Rectal smooth muscle tissue (tissue), 1 donor: ENCODE measurements at regions not wholly inside any gene's neighbourhood (a gene's known extent, or its start where the extent isn't known, plus 50 kb on each side); places are given as distances from the start of the nearest gene placed in this dataset.

Experiments used
- H3K27ac ChIP-seq: one replicate; pipeline ENCODE4 v1.7.0; 2013; ENCODE audit warnings: low read depth, low read length, inconsistent platforms
- H3K27me3 ChIP-seq: one replicate; pipeline ENCODE4 v1.7.0; 2013; ENCODE audit warnings: low read length; ENCODE audit not compliant: control insufficient read depth, insufficient read depth
- H3K36me3 ChIP-seq: one replicate; pipeline ENCODE4 v1.7.0; 2013; ENCODE audit warnings: low read length; ENCODE audit not compliant: control insufficient read depth, insufficient read depth
- H3K4me1 ChIP-seq: one replicate; pipeline ENCODE4 v1.7.0; 2013; ENCODE audit warnings: low read length; ENCODE audit not compliant: control insufficient read depth, insufficient read depth
- H3K4me3 ChIP-seq: one replicate; pipeline ENCODE4 v1.7.0; 2013; ENCODE audit warnings: low read length
- H3K9ac ChIP-seq: one replicate; pipeline ENCODE4 v1.7.0; 2013; ENCODE audit warnings: low read length

DNA sequence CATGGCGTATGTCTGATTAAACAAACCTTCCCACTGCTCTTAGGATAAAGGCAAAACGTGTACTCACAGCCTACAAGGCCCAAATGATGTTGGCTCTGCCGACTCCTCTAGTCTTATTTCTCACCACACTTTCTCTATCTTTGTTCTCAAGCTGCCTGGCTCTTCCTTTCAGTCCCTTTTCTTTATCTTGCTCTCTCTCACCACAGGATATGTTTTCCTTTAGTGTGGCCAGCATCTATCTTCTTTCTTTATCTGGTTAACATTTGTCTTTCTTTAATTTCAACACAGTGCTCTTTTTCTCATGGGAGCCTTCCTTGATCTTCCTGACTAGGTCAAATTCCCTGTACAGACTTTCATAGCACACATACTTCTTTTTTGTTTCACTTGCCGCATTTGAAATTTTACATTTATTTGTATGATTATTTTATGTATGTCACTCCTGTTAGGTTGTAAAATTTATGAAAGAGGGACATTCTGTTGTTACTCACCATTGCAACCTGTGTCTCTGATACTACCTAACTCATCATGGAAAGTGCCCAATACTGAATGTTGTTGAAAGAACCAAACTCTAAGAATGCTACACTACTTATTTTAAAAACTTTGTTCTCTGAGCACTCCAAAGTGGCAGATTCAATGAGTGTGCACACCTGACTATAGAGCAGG lies 328.9 kb upstream of the CBLB start:
- Histone ChIP-seq H3K9ac (no peak overlapping the region), H3K27ac (no peak overlapping the region), H3K4me1 (no peaks in the 10 kb centered on the region), H3K36me3 (no peaks in the 10 kb centered on the region), H3K4me3 (no peak overlapping the region), H3K27me3 (no peaks in the 10 kb centered on the region)

DNA sequence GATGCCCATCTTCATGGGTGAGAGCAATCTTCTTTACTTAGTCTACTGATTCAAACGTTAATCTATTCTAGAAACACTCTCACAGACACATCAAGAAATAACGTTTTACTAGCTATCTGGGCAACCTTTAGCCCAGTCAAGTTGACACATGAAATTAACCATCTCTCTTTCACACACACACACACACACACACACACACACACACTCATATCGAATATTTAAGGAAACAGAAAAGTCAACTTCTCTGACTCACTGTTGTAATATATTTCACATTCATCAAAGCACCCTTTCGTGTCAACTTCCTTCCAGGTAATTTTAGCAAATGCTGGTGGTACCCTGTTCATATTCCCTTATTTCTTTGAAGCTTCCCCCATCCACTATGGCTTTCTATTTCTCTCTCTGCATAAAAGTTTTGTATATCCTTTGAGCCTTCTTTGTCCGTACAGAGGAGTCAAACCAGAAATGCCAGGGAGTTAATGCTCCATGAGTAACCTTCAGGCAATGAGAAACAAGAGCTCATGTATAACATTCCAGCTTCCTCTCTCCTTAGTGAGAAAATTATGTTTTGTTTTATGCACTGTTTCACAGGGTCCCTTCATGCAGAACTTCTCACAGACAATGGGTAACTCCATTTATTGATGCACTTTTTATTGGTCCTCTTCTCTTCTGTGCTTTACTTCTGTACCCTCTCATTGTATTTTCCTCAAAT lies 335.5 kb upstream of the CBLB start:
- no peaks in the 10 kb centered on the region for H3K4me1 ChIP-seq
- H3K9ac ChIP-seq, result no peak overlapping the region
- H3K27ac ChIP-seq, result no peak overlapping the region
- H3K27me3 ChIP-seq, result no peaks in the 10 kb centered on the region
- no peak overlapping the region for H3K4me3 ChIP-seq
- no peaks in the 10 kb centered on the region for H3K36me3 ChIP-seq

DNA sequence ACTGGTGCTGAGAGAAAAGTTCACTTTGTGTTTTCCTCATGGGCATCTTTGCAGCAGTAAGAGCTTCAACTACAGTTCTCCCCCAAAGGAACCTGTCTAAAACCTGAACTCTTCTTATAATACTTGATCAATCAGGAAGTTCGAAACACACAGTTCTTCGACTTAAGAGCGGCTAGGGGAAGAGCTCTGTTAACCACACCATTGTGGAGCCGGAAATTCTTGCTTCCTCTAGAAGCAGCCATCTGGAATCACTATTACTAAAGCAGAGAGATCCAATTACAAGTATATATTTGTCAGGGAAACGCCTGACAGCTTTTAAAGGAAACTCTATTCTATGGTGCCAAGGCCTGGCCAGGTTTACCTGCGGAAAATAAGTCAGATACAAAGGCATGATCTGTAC lies 337.3 kb upstream of the CBLB start:
- Histone ChIP-seq H3K27ac (no peak overlapping the region), H3K9ac (no peak overlapping the region), H3K4me3 (no peak overlapping the region)

DNA sequence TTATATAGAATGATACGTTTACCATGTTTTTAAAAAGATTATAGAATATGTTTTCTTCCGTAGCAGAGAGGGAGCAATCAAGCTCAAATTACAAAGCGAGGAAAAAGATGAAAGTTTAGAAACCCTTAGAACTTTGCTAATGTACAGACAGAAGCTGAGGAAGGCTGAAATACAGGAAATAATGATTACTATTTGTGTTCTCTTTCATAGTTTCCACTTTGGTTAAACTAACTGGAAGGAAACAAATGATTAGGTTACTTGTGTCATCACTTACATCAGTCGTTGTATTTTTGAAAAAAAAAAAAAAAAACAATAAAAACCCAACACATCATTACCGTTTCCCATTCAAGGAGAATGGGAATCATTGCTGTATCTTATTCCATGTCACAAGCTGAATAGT lies 337.8 kb upstream of the CBLB start:
- no peak overlapping the region for H3K27ac ChIP-seq
- H3K4me3 ChIP-seq, result no peak overlapping the region
- no peaks in the 10 kb centered on the region for H3K36me3 ChIP-seq
- no peaks in the 10 kb centered on the region for H3K27me3 ChIP-seq
- H3K4me1 ChIP-seq, result no peaks in the 10 kb centered on the region
- no peak overlapping the region for H3K9ac ChIP-seq

More for the DNA sequence above, 337.3 kb upstream of the CBLB start:
- Histone ChIP-seq H3K36me3 (no peaks in the 10 kb centered on the region), H3K27me3 (no peaks in the 10 kb centered on the region), H3K4me1 (no peaks in the 10 kb centered on the region)

DNA sequence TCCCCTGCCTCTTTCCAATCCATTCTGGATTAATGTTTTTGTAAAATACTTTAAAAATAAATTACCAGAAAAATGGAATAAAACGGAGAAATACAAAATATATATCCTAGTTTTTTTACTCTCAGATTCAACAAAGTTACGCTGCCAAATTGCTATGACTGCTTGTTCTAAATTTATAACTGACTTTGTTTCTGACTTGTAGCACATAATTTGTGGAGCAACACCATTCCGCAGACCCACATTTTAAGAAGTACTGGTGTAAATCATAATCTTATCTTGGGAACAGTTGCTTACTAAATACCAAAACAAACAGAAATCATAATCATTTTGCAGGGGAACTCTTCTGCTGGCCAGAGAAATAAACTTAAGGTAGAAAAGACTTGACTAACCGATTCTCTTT lies 339.4 kb upstream of the CBLB start:
- H3K27ac ChIP-seq, result no peak overlapping the region
- no peak overlapping the region for H3K9ac ChIP-seq
- no peaks in the 10 kb centered on the region for H3K4me1 ChIP-seq
- H3K36me3 ChIP-seq, result no peaks in the 10 kb centered on the region
- no peak overlapping the region for H3K4me3 ChIP-seq
- no peaks in the 10 kb centered on the region for H3K27me3 ChIP-seq

DNA sequence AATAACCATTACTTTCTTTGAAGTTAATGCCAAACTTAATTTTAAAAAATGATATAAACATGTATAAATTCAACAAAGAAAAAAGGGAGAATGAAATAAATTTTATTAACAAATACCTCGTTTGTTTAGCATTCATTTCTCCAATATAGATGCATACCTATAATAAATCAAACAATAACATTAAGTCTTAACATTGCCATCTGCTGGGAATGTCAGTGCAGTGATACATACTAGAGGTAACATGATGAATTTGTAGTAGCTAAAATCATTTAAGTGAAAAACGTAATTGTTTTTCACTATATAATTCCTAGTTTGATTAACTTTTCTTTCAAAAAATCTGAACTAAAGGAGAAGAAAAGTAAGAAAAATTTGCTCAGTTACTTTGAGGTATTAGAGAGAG lies 340.2 kb upstream of the CBLB start:
- H3K27me3 ChIP-seq, result no peaks in the 10 kb centered on the region
- no peaks in the 10 kb centered on the region for H3K36me3 ChIP-seq
- no peak overlapping the region for H3K4me3 ChIP-seq
- no peak overlapping the region for H3K27ac ChIP-seq
- no peaks in the 10 kb centered on the region for H3K4me1 ChIP-seq
- H3K9ac ChIP-seq, result no peak overlapping the region

DNA sequence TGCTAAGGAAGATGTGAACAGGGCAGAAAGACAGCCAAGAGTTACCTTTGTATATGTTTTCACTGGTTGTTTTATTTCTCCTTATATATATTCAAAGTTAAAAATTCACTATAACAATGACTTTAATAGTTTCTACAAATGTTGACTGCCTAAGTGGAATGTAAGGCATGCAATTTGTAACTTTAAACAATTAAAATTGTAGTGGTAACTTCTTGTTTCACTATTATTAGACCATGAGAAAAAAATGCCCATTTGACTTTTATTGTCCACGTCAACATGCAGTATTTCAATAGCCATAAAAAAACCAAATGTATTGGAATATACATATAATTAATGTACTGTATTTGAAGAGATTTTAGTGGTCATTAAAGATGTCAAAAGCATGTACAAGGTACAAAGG lies 340.7 kb upstream of the CBLB start:
- no peak overlapping the region for H3K27ac ChIP-seq
- no peaks in the 10 kb centered on the region for H3K27me3 ChIP-seq
- no peak overlapping the region for H3K9ac ChIP-seq
- no peaks in the 10 kb centered on the region for H3K4me1 ChIP-seq
- no peaks in the 10 kb centered on the region for H3K36me3 ChIP-seq
- no peak overlapping the region for H3K4me3 ChIP-seq

DNA sequence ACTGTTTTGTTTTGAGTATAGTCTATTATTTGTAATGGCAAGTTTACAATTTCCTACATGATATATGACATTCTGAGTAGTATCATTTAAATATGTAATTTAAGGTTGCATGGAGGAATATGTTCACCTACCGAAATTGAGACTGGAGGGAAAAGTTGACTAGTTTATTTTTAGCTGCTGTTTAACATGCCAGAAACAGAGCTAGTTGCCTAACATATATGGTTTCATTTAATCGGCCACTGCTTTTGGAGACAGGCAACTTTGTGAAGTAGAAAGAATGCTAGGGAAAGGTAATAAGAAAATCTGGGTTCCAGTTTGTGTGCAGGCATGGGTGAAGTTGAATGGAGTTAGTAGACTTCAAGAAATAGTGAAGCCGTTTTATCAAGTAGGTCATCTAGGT lies 342.1 kb upstream of the CBLB start:
- Histone ChIP-seq H3K4me1 (no peaks in the 10 kb centered on the region), H3K9ac (no peak overlapping the region), H3K36me3 (no peaks in the 10 kb centered on the region), H3K27ac (no peak overlapping the region), H3K4me3 (no peak overlapping the region), H3K27me3 (no peaks in the 10 kb centered on the region)

DNA sequence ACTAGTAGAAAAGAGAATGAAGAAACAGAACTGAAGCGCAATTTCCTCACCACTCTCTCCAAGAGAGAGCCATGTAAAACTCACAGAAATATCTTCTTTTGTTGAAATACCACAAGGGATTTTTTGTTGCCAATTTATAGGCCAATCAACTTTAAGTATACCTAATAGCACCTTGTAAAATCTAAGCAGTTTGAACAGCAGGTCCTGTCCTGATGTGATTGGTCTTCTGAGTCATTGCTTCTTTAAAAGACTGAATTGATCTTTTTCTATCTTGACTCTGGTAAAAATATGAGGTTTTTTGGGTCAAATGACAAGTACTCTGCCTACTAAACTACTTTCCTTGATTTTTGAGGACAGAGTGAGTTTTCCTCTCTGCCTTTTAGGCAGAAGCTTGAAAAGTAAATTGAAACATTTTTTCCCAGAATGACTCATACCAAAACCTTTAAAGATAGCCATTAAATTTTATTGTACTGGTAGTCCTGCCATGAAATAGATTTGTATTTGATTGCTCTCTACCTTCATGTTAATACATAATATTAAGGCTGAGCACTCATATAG lies 343.9 kb upstream of the CBLB start:
- H3K36me3 ChIP-seq, result no peaks in the 10 kb centered on the region
- H3K9ac ChIP-seq, result no peak overlapping the region
- no peak overlapping the region for H3K27ac ChIP-seq
- H3K4me3 ChIP-seq, result no peak overlapping the region
- H3K4me1 ChIP-seq, result no peaks in the 10 kb centered on the region
- no peaks in the 10 kb centered on the region for H3K27me3 ChIP-seq

DNA sequence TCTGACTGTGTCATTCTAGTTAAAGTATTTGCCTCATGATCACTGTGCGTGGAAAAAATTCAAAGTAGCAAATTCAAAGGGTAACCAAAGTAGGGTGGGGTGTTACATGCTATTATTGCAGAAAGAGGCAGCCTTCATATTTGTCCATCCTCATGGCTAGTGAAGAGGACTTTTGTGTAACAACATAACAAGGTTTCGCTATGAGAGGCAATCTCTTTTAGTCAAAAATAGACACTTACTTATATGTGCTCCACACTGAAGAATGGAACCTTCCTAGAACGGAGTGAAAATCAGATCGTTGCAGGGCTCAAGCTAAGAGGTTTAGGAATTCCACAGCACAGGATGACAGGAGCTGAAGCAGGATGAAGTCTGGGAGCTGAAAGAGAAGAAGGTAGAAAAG lies 345.1 kb upstream of the CBLB start:
- Histone ChIP-seq H3K9ac (no peak overlapping the region), H3K27me3 (no peaks in the 10 kb centered on the region), H3K4me1 (no peaks in the 10 kb centered on the region), H3K36me3 (no peaks in the 10 kb centered on the region), H3K27ac (no peak overlapping the region), H3K4me3 (no peak overlapping the region)

DNA sequence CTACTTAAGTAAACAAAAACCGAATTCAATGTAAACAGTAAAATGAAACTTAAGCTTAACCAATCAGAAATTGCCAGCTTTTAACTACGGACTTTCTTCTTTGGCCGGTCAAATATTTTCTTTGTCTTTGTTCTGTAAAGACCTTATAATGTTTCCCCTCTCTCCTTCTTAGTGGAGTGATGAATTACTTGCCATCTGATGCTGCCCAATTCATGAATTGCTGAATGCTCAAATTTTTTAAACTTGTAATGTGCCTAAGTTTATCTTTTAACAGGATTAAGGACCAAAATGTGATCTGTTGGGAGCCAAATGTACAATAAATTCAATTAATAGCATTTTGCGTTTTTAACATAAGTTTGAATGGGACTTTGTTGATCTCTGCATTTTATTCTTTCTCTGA lies 345.8 kb upstream of the CBLB start:
- no peak overlapping the region for H3K9ac ChIP-seq
- no peaks in the 10 kb centered on the region for H3K36me3 ChIP-seq
- H3K4me3 ChIP-seq, result no peak overlapping the region
- no peaks in the 10 kb centered on the region for H3K27me3 ChIP-seq
- no peak overlapping the region for H3K27ac ChIP-seq
- H3K4me1 ChIP-seq, result no peaks in the 10 kb centered on the region

DNA sequence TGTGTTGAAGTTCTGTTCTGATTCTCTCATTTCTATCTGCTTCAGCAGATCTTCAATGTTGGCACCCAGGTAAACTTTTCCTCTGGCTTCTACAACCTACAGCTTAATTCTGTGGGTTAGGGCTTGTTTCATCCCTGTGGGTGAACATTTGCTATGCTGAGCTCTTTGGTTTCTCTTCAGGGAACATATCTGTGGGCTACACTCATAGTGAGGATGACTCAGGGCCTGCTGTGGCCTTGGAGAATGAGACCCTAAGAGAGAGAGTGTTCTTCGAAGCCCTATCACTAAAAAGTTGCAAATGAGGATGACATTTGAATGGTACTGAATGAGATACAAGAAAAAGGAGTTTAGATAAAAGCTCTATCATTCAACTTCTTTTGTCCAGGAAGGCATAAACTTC lies 346.2 kb upstream of the CBLB start:
- Histone ChIP-seq H3K36me3 (no peaks in the 10 kb centered on the region), H3K9ac (no peak overlapping the region), H3K27ac (no peak overlapping the region), H3K4me1 (no peaks in the 10 kb centered on the region), H3K4me3 (no peak overlapping the region), H3K27me3 (no peaks in the 10 kb centered on the region)

DNA sequence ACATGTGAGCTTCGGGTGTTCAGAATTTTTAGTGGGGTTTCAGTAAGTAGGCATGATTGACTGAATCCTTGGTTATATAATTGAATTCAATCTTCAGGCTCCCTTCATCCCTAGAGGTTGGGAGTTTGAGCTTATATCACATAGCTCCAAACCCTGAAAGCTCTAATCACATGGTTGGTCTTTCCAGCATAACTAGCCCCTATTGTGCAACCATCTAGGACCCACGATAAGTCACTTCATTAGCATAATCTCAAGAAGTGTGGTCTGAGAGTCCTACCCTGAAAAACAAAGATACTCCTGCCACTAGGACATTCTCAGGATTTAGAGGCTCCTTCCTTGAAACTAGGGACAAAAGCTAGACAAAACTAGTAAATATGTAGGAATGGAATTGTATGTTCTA lies 348.9 kb upstream of the CBLB start:
- H3K27ac ChIP-seq, result no peak overlapping the region

More for the DNA sequence above, 348.9 kb upstream of the CBLB start:
- Histone ChIP-seq H3K9ac (no peak overlapping the region), H3K4me3 (no peak overlapping the region), H3K4me1 (no peaks in the 10 kb centered on the region), H3K36me3 (no peaks in the 10 kb centered on the region), H3K27me3 (no peaks in the 10 kb centered on the region)
